Thyroid gland (tissue), 4 donors: ENCODE measurements at regions not wholly inside any gene's neighbourhood (a gene's known extent, or its start where the extent isn't known, plus 50 kb on each side); places are given as distances from the start of the nearest gene placed in this dataset.

Experiments used
- DNase-seq, 2 donors: peaks; one replicate each; pipeline ENCODE4 v3.0.0-alpha.2; 2019
- H3K27ac ChIP-seq, 3 donors: fragments of 200-600 bp; sonication (generic); 1 replicate in 2 of 3; 2 replicates in 1 of 3; pipeline ENCODE4 v1.5.1; 2016 to 2019; ENCODE audit warnings: mild to moderate bottlenecking in 1 of 3, moderate library complexity in 1 of 3
- H3K27me3 ChIP-seq: fragments of 200-600 bp; sonication (generic); one replicate; pipeline ENCODE4 v1.5.1; 2019
- H3K36me3 ChIP-seq, 2 donors: fragments of 200-600 bp; sonication (generic); one replicate each; pipeline ENCODE4 v1.5.1; 2016 to 2019
- H3K4me1 ChIP-seq, 2 donors: fragments of 200-600 bp; sonication (generic); one replicate each; pipeline ENCODE4 v1.5.1; 2017 to 2019
- H3K4me3 ChIP-seq, 3 donors: fragments of 200-600 bp; sonication (generic); replicated peaks in 1 of 3; 1 replicate in 2 of 3; 2 replicates in 1 of 3; pipeline ENCODE4 v1.5.1; 2016; ENCODE audit warnings: mild to moderate bottlenecking in 1 of 3
- H3K9me3 ChIP-seq: fragments of 200-600 bp; sonication (generic); one replicate; pipeline ENCODE4 v1.5.1; 2017
- CTCF ChIP-seq, 6 experiments: fragments of 200-600 bp in 3 of 6; fragments of 450-650 bp in 3 of 6; sonication (generic) in 3 of 6; IDR thresholded peaks; one replicate each; pipeline ENCODE4 v1.5.1; 2016 to 2019; ENCODE audit warnings: antibody characterized with exemption in 6 of 6, mild to moderate bottlenecking in 2 of 6, inconsistent platforms in 1 of 6, moderate library complexity in 1 of 6
- POLR2A ChIP-seq, 2 donors: fragments of 450-650 bp; IDR thresholded peaks; one replicate each; pipeline ENCODE4 v1.6.1; 2017; ENCODE audit warnings: antibody characterized with exemption in 2 of 2, mild to moderate bottlenecking in 2 of 2, moderate library complexity in 1 of 2
- WGBS, 2 donors: methylation state at CpG; one replicate each; pipeline ENCODE4 v1.1.5; 2017; 5-methylcytosine and 5-hydroxymethylcytosine counted together
- intact Hi-C: fragments of 100-400 bp; cut with DNase I; formaldehyde crosslinking; loops from one replicate; pipeline ENCODE4 v1.15.1; 2023

GRCh38 chr11:41779401-41779960, 320.0 kb upstream of the LRRC4C start:
- WGBS, 2 donors = 46 to 72% methylated on average over 1 of the region's 1 CpG
- Histone ChIP-seq H3K36me3 (no peaks in the 10 kb centered on the region), H3K27me3 (no peaks in the 10 kb centered on the region), H3K9me3 (no peaks in the 10 kb centered on the region), H3K4me1 (no peaks in the 10 kb centered on the region), H3K4me3 (no peak overlapping the region), H3K27ac (no peak overlapping the region)
- TF ChIP-seq CTCF (IDR thresholded peaks at IDR 0.05) (no peak), POLR2A (IDR thresholded peaks at IDR 0.05) (no peak)
- no peak for DNase-seq
- intact Hi-C loops = no loop called here

GRCh38 chr11:41781441-41781840, 322.0 kb upstream of the LRRC4C start:
- 78 to 80% methylated on average over 2 of the region's 2 CpGs for WGBS, 2 donors
- Histone ChIP-seq H3K27me3 (no peaks in the 10 kb centered on the region), H3K27ac (no peak overlapping the region), H3K4me3 (no peak overlapping the region), H3K9me3 (no peaks in the 10 kb centered on the region), H3K4me1 (no peaks in the 10 kb centered on the region), H3K36me3 (no peaks in the 10 kb centered on the region)
- no peak for DNase-seq
- intact Hi-C loops = no loop called here
- TF ChIP-seq CTCF (IDR thresholded peaks at IDR 0.05) = no peak
- no peak for TF ChIP-seq POLR2A (IDR thresholded peaks at IDR 0.05)

GRCh38 chr11:41784513-41785335, 325.3 kb upstream of the LRRC4C start:
- DNase-seq = no peak
- Histone ChIP-seq H3K27me3 (no peaks in the 10 kb centered on the region), H3K4me3 (no peak overlapping the region), H3K36me3 (no peaks in the 10 kb centered on the region), H3K9me3 (no peaks in the 10 kb centered on the region), H3K27ac (no peak overlapping the region), H3K4me1 (no peaks in the 10 kb centered on the region)
- WGBS, 2 donors = 80 to 85% methylated on average over 3 of the region's 3 CpGs
- intact Hi-C loops = no loop called here
- TF ChIP-seq CTCF (IDR thresholded peaks at IDR 0.05) = no peak
- no peak for TF ChIP-seq POLR2A (IDR thresholded peaks at IDR 0.05)

GRCh38 chr11:41786087-41786486, 326.6 kb upstream of the LRRC4C start:
- Histone ChIP-seq H3K27ac (no peak overlapping the region), H3K36me3 (no peaks in the 10 kb centered on the region), H3K4me3 (no peak overlapping the region), H3K4me1 (no peaks in the 10 kb centered on the region), H3K9me3 (no peaks in the 10 kb centered on the region), H3K27me3 (no peaks in the 10 kb centered on the region)
- intact Hi-C loops = no loop called here
- DNase-seq = no peak
- WGBS, 2 donors = 19 to 24% methylated on average over 1 of the region's 1 CpG
- TF ChIP-seq POLR2A (IDR thresholded peaks at IDR 0.05) = no peak
- TF ChIP-seq CTCF (IDR thresholded peaks at IDR 0.05) = no peak

GRCh38 chr11:41788177-41788576, 328.7 kb upstream of the LRRC4C start:
- no peak for TF ChIP-seq POLR2A (IDR thresholded peaks at IDR 0.05)
- TF ChIP-seq CTCF (IDR thresholded peaks at IDR 0.05) = no peak
- WGBS, 2 donors = 88 to 95% methylated on average over 3 to 10 of the region's 23 CpGs
- H3K27ac ChIP-seq = no peak overlapping the region

More at GRCh38 chr11:41788177-41788576, 328.7 kb upstream of the LRRC4C start:
- DNase-seq = no peak
- Histone ChIP-seq H3K4me1 (no peaks in the 10 kb centered on the region), H3K9me3 (no peaks in the 10 kb centered on the region), H3K4me3 (no peak overlapping the region), H3K27me3 (no peaks in the 10 kb centered on the region), H3K36me3 (no peaks in the 10 kb centered on the region)
- intact Hi-C loops = no loop called here
